SH-SY5Y (cell line): ENCODE measurements at regions not wholly inside any gene's neighbourhood (a gene's known extent, or its start where the extent isn't known, plus 50 kb on each side); places are given as distances from the start of the nearest gene placed in this dataset.

Experiments used
- GATA2 ChIP-seq: IDR thresholded peaks from 2 replicates; pipeline ENCODE4 v1.6.1; 2011; ENCODE audit warnings: mild to moderate bottlenecking, low read depth, low read length
- GATA3 ChIP-seq: IDR thresholded peaks from 2 replicates; pipeline ENCODE4 v1.6.1; 2011; ENCODE audit warnings: low read depth, mild to moderate bottlenecking, low read length, moderate library complexity

- no peak for TF ChIP-seq GATA2
- no peak for TF ChIP-seq GATA3
These were observed 105.3 kb downstream of the PPP1R3A start for GRCh38 chr7:113813471-113813870.
